ENCODE measurements at regions not wholly inside any gene's neighbourhood (a gene's known extent, or its start where the extent isn't known, plus 50 kb on each side); places are given as distances from the start of the nearest gene placed in this dataset.

- Histone ChIP-seq H3K36me3 (ENCODE audit: insufficient read depth, low read length) (no peaks in the 10 kb centered on the region), H3K4me3 (ENCODE audit: low read length) (no peak overlapping the region), H3K27me3 (ENCODE audit: control insufficient read depth in 1 of 2, insufficient read depth in 2 of 2, low read length in 2 of 2) (no peaks in the 10 kb centered on the region), H3K27ac (ENCODE audit: low read depth in 1 of 2, low read length in 2 of 2) (no peak overlapping the region), H3K4me1 (ENCODE audit: insufficient read depth, low read length) (no peaks in the 10 kb centered on the region), H3K9me3 (ENCODE audit: control insufficient read depth in 1 of 2, insufficient read depth in 1 of 2, low read length in 2 of 2) (peaks cover 0 to 17% of the 10 kb centered on the region in 2 experiments)
- Mint-ChIP-seq H3K9me3 (no peaks in the 10 kb centered on the region), H3K36me3 (ENCODE audit: low read depth) (peaks cover 20% of the 10 kb centered on the region), H3K4me1 (ENCODE audit: low read depth) (no peaks in the 10 kb centered on the region), H3K27ac (no peak overlapping the region), H3K27me3 (no peaks in the 10 kb centered on the region), H3K4me3 (no peak overlapping the region)
- ChIA-PET POLR2A (no interaction called here), CTCF (no interaction called here)
- intact Hi-C loops (cut with DNase I, micrococcal nuclease): no loop called here
- no peak for TF ChIP-seq CTCF (IDR thresholded peaks at IDR 0.05)
- ATAC-seq (ENCODE audit: poor library complexity): no peak
- peak in 1 of 14 experiments; percentile 6 for DNase-seq
Measured at GRCh38 chr4:123114084-123114914, 191.9 kb upstream of the NUDT6 start.

GRCh38 chr4:123114915-123115756 is 192.7 kb upstream of the NUDT6 start:
- no peaks in the 10 kb centered on the region for H3K27me3 ChIP-seq (ENCODE audit: control insufficient read depth in 1 of 2, insufficient read depth in 2 of 2, low read length in 2 of 2)
- Mint-ChIP-seq H3K27me3 (no peaks in the 10 kb centered on the region), H3K4me3 (no peak overlapping the region), H3K4me1 (ENCODE audit: low read depth) (no peaks in the 10 kb centered on the region), H3K36me3 (ENCODE audit: low read depth) (peaks cover 20% of the 10 kb centered on the region), H3K27ac (no peak overlapping the region), H3K9me3 (no peaks in the 10 kb centered on the region)
- peak in 1 of 14 experiments; percentile 7 for DNase-seq
- H3K4me3 ChIP-seq (ENCODE audit: low read length): no peak overlapping the region
- H3K4me1 ChIP-seq (ENCODE audit: insufficient read depth, low read length): no peaks in the 10 kb centered on the region
- CTCF ChIA-PET: interaction anchor here (1.2 kb wide), 1 partner anchor 11 kb away, joined by 3 read pairs; no protein-coding TSS in a partner anchor
- POLR2A ChIA-PET: no interaction called here
- no peak overlapping the region for H3K27ac ChIP-seq (ENCODE audit: low read depth in 1 of 2, low read length in 2 of 2)
- no peaks in the 10 kb centered on the region for H3K36me3 ChIP-seq (ENCODE audit: insufficient read depth, low read length)
- TF ChIP-seq CTCF (IDR thresholded peaks at IDR 0.05): no peak
- intact Hi-C loops (cut with DNase I, micrococcal nuclease): no loop called here
- no peak for ATAC-seq (ENCODE audit: poor library complexity)
- H3K9me3 ChIP-seq (ENCODE audit: control insufficient read depth in 1 of 2, insufficient read depth in 1 of 2, low read length in 2 of 2): peaks cover 0 to 17% of the 10 kb centered on the region in 2 experiments

- no peak for ATAC-seq (ENCODE audit: poor library complexity)
- Histone ChIP-seq H3K9me3 (ENCODE audit: control insufficient read depth in 1 of 2, insufficient read depth in 1 of 2, low read length in 2 of 2) (peaks cover 0 to 17% of the 10 kb centered on the region in 2 experiments), H3K4me1 (ENCODE audit: insufficient read depth, low read length) (no peaks in the 10 kb centered on the region), H3K36me3 (ENCODE audit: insufficient read depth, low read length) (no peaks in the 10 kb centered on the region), H3K4me3 (ENCODE audit: low read length) (no peak overlapping the region), H3K27ac (ENCODE audit: low read depth in 1 of 2, low read length in 2 of 2) (no peak overlapping the region), H3K27me3 (ENCODE audit: control insufficient read depth in 1 of 2, insufficient read depth in 2 of 2, low read length in 2 of 2) (no peaks in the 10 kb centered on the region)
- POLR2A ChIA-PET: no interaction called here
- Mint-ChIP-seq H3K27me3 (no peaks in the 10 kb centered on the region), H3K27ac (no peak overlapping the region), H3K4me1 (ENCODE audit: low read depth) (no peaks in the 10 kb centered on the region), H3K9me3 (no peaks in the 10 kb centered on the region), H3K4me3 (no peak overlapping the region), H3K36me3 (ENCODE audit: low read depth) (peaks cover 16% of the 10 kb centered on the region)
- intact Hi-C loops (cut with DNase I, micrococcal nuclease): no loop called here
- CTCF ChIA-PET: interaction anchor here (1.2 kb wide), 1 partner anchor 9 kb away, joined by 3 read pairs; no protein-coding TSS in a partner anchor
- DNase-seq: no peak
- TF ChIP-seq CTCF (IDR thresholded peaks at IDR 0.05): no peak
Measured at GRCh38 chr4:123116412-123116811, 194.0 kb upstream of the NUDT6 start.
